ENCODE measurements at regions not wholly inside any gene's neighbourhood (a gene's known extent, or its start where the extent isn't known, plus 50 kb on each side); places are given as distances from the start of the nearest gene placed in this dataset.
A peak's percentile ranks its signal among the peaks of the same experiment; 100 is the strongest.

DNA sequence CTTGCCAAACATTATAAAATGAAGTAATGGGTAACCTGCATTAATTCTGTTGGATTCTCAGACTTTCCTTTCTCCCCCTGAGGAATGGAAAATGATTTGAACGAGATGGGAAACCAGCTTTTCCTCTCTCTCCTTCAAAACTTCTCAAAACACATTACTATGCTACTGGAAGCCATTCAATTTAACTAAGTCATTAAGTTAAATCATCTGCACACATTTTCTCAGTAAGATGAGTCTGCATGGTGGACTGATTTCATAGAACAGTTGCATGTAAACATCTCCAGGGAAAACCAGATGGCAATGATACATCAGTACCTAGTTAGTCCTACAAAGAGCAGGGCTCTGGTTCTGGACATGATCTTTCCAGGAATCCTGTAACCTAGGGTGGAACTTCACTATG is 59.9 kb downstream of the BMP4 start:
- in situ Hi-C loops (cut with HindIII; ENCODE audit: low pct_ligation_motif_present, low sequenced_read_pairs) = no loop called here
- Histone ChIP-seq H3K36me3 (replicated peaks) (no peaks in the 10 kb centered on the region), H3K4me3 (ENCODE audit: low read depth, low read length) (no peak overlapping the region), H3K27me3 (replicated peaks) (no peaks in the 10 kb centered on the region), H3K27ac (no peak overlapping the region)
- no peak for TF ChIP-seq CTCF (IDR thresholded peaks at IDR 0.05; ENCODE audit: low read depth, low read length, missing control alignments)
- DNase-seq = no peak

DNA sequence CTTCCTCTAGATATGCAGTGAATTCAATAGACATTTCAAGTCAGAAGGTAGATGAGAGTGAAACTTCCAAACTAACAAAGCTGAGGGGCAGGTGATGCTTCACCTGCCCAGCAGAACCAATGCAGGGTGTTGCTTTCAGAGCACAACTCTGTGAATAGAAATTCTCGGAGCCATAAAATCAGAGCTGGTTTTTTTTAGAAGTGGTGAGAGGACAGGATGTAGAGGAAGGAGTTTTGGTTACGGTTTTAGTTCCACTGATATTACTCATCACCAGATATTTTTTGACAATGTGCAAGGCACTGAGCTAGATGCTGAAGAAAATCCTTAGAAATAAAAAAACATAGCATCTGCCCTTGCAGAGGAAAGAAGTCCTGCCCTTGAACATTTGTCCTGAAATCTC is 62.2 kb downstream of the BMP4 start:
- in situ Hi-C loops (cut with HindIII; ENCODE audit: low pct_ligation_motif_present, low sequenced_read_pairs) = no loop called here
- peak; percentile 27 for DNase-seq
- no peak for TF ChIP-seq CTCF (IDR thresholded peaks at IDR 0.05; ENCODE audit: low read depth, low read length, missing control alignments)
- H3K4me3 ChIP-seq (ENCODE audit: low read depth, low read length) = no peak overlapping the region
- no peaks in the 10 kb centered on the region for H3K27me3 ChIP-seq (replicated peaks)
- H3K36me3 ChIP-seq (replicated peaks) = no peaks in the 10 kb centered on the region
- H3K27ac ChIP-seq = no peak overlapping the region

DNA sequence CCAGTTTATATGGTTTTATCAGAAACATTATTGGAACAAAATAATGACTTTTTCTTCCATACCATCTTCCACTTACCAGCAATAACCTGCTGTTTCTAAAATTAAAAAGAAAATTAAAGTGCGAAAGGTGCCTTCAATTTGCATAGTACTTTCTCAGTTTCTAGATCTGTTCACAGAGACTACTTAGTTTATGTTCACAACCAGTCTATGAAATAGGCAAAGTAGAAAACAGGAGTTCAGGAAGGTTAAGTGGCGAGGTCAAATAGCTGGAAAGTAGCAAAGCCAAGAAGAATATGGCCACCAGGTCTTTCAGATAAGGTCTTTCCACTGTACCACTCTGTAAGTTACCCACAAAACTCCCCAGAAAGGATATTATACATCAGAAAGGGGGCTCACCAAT is 63.3 kb downstream of the BMP4 start:
- no peak for DNase-seq
- H3K4me3 ChIP-seq (ENCODE audit: low read depth, low read length) = no peak overlapping the region
- in situ Hi-C loops (cut with HindIII; ENCODE audit: low pct_ligation_motif_present, low sequenced_read_pairs) = no loop called here
- TF ChIP-seq CTCF (IDR thresholded peaks at IDR 0.05; ENCODE audit: low read depth, low read length, missing control alignments) = no peak
- H3K27ac ChIP-seq = no peak overlapping the region
- H3K27me3 ChIP-seq (replicated peaks) = no peaks in the 10 kb centered on the region
- no peaks in the 10 kb centered on the region for H3K36me3 ChIP-seq (replicated peaks)

GRCh38 chr14:53890611-53891101 is 66.0 kb downstream of the BMP4 start:
- in situ Hi-C loops (cut with HindIII; ENCODE audit: low pct_ligation_motif_present, low sequenced_read_pairs) = no loop called here
- no peak overlapping the region for H3K4me3 ChIP-seq (ENCODE audit: low read depth, low read length)
- TF ChIP-seq CTCF (IDR thresholded peaks at IDR 0.05; ENCODE audit: low read depth, low read length, missing control alignments) = no peak
- DNase-seq = peak; percentile 8
- H3K27ac ChIP-seq = no peak overlapping the region
- no peaks in the 10 kb centered on the region for H3K36me3 ChIP-seq (replicated peaks)
- no peaks in the 10 kb centered on the region for H3K27me3 ChIP-seq (replicated peaks)

DNA sequence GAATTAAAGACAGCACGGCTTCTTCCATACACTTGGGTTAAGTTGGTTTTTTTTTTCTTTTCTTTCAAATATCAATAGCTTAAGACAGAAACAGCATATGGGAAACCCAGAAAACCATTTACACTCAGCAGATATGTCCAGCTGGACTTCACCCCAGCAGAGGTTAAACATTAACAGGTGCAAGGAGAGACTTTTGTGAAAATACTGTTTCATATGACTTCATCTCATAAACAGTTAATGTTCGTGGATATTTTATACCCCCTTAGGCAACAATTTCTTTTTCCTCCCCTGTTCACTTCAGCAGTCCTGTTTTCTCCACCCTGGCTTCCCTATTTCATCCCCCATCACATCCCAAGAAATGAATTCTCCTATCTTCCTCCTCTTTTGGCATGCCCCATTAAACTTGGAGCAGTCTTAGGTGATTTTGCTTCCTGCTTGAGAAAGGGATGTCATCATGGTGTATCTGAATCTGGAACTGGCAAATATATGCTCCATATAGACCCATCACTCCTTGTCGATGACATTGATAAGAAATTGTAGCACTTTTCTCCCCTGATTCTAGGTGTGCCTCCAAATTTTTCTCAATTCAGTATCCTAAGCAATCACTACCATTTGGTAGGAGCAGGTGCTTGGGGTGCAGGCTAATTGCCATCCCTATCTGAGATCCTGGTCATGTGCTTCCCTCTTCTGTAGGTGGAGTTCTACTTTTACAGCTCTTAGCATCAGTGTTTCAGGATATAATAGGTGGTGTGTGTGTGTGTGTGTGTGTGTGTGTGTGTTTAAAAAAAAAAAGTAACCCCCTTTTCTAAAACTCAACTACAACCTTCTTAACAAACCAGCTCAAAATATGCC is 67.9 kb downstream of the BMP4 start:
- no peak overlapping the region for H3K27ac ChIP-seq
- no peaks in the 10 kb centered on the region for H3K27me3 ChIP-seq (replicated peaks)
- H3K4me3 ChIP-seq (ENCODE audit: low read depth, low read length) = no peak overlapping the region
- no peak for TF ChIP-seq CTCF (IDR thresholded peaks at IDR 0.05; ENCODE audit: low read depth, low read length, missing control alignments)
- no peaks in the 10 kb centered on the region for H3K36me3 ChIP-seq (replicated peaks)
- no peak for DNase-seq
- in situ Hi-C loops (cut with HindIII; ENCODE audit: low pct_ligation_motif_present, low sequenced_read_pairs) = no loop called here
